DMS 273 (cell line): ENCODE measurements at regions not wholly inside any gene's neighbourhood (a gene's known extent, or its start where the extent isn't known, plus 50 kb on each side); places are given as distances from the start of the nearest gene placed in this dataset.

Experiments used
- DNase-seq: peaks from one replicate; lab custom pipeline; 2025; ENCODE audit not compliant: unreplicated experiment; lab: John Stamatoyannopoulos, UW

DNA sequence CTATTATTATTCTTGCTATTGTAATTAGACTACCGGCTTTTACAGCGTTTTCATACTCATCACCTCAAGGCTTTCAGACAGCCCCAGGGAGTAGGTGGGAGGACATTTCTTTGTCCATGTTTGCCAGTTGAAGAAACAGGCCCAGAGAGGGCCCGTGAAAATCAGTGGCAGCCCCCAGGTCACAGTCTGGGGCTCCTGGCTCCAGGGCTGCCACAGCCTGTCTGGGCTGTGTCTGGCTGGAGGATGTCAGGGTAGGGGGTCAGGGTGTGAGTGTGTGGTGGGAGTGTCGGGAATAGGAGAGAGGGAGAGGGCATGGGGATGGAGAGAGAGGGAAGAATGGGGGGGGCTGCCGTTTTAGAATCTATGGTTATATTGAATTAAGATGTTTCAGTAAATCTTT lies 118.2 kb upstream of the TLE3 start:
- DNase-seq, result no peak

DNA sequence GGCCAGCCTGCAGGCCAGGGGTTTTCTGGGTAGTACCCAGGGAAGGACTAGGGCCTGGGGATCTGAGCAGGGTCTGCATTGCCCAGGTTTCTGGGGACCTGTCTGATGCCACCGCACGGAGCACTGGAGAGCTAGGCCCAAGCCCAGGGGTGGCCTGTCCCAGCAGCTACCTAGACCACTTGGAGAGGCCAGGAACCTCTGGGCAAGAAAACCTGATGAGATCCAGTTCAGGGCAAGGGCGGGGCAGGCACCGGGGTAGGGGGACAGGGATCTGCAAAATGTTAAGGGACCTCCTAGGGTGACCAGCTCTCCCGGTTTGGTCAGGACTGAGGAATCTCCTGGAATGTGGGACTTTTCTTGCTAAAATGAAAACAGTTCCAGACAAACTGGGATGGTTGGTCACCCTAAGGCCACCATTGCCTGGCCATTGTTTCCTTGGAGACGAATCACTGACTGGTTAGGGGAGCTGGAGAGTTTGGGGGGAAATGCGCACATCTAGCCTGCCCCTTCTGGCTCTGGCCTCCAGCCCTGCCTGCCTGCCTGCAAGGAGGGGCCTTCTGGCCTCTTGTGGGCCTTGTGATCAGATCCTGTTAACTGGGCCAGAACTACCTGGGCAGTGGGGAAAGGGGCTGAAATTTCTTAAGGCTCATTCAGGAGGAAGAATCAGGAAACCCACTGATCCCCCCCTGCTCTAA lies 117.4 kb upstream of the TLE3 start:
- DNase-seq, result no peak

DNA sequence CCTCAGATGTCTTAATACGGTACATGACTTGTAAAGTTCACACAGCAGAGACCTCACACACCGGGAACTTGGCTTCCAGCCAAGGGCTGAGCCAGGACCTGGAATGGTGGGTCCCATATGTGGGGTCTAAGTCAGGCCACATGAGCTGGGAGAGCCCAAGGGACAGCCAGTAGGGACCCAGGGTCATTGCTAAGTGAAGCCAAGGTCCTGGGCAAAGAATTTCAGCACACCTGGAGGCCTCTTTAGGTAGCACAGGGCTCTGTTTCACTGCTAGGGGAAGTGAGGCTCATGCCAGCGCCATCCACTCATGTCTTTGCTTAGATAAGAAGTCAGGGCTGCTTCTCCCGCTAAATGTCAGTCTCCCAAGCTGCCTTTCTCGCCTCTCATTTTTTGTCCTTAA lies 116.6 kb upstream of the TLE3 start:
- DNase-seq, result no peak

DNA sequence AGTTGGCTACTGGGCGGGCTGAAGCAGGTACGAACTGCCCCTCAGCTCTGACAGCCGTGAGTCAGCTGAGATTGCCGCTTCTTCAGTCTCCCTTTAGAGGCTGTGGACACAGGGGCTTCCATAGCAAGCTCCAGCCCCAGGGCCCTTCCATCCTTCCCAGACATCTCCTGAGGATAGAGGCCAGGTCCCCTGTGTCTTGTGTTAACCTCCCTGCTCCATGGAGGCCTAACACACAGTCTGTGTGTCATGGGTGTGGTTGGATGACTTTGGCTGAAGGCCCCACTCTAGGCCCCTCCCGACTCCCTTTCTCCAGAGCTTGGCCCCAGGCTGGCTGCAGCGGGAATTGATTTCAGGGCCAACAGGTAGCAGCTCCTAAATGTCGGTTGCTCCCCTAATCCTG lies 116.1 kb upstream of the TLE3 start:
- no peak for DNase-seq

DNA sequence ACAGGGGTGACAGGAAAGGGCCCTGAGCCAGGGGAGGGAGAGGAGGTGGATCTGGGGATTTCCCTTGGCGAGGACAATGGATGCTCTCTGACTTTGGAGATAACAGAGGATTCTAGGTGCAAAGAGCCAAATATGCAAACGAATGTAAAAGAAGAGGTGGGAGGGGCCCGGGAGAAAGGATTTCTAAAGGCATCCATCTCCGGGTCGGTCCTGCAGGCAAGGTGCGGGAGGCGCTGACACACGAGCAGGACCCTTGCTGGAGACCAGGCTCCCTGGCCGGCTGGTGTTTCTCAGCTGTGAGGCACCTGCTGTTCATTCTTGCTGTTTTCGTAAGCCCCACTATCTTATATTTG lies 115.2 kb upstream of the TLE3 start:
- no peak for DNase-seq

DNA sequence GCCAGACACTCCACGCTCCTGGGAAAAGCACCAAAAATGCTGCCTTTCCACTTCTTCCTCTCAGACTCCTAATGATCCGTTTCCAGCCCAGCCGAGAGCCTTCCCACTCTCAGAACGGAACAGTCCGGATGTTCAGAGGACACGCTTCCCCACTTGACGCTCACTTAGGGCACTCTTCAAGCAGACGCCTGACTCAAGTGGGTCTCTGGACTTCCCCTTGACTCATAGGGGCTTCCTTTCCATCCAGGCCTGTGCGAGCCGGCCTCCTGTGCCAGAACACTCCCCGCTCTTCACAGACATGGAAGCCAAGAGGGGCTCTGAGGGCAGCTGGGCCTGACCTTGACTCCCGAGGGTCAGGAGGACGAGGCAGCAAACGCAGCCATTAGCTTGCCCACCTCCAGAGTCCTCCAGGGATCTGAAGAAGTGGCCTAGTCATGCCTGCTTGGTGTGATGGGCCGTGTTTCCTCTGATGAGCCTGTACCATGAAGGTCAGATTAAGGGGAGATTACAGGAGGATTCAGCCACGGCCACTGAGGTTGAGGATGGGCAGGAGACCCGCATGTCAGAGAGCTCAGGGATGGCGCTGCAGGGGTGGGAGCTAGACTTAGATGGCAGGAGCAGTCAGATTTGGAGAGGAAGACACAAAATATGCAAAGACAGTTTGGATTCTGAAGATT lies 114.7 kb upstream of the TLE3 start:
- no peak for DNase-seq

DNA sequence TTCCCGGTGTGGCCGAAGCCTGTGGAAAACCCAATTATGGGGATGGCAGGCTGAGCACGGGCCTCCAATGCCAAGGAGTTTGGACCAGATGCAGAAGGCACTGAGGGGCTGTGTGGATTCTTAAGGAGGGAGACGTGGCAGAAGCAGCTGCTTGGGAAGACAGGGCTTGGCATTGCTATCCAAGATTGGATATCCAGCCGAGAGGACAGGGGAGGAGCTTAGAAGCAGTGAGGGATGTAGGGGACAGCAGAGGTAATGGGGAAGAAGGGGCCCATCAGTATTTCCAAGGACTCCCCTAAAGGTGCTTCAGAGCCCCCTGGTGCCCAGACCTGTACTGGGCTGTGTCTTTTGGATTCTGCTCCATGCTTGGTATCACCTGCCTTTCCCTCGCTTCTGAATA lies 112.8 kb upstream of the TLE3 start:
- no peak for DNase-seq

DNA sequence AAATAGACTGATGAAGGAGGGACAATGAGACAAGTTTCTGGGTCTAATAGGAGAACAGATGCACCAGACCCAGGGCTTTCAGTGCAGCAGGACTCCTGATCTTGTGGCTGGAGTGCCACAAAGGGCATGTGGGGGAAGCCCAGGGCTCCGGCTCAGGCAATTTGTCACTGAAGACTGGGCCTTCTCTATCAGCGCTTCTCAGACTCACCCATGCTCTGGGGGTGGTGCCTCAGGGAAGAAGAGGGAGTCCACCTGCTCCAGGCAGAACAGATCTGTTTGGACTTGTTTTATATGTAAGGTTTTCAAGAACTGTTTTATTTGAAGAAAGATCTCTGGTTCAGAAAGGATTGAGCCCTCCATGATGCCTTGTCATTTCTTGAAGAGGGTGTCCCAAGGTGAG lies 112.4 kb upstream of the TLE3 start:
- no peak for DNase-seq

DNA sequence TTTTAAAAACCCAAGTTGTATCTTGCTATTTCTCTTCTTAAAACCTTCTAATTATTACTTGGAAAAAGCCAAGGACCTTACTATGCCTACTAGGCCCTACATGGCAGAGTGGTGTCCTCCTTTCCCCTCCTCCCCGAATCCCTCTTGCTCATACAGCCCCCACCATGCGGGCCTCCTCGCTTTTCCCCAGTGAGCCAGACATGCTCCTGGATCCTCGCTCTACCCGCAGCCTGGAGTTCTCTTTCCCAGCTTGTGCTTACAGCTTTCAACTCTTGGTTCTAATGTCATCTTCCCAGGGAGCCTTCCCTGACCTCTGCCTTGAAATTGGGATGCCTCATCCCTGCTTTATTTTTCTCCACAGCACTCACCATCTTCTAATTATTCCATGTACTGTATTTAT lies 111.8 kb upstream of the TLE3 start:
- DNase-seq, result no peak

DNA sequence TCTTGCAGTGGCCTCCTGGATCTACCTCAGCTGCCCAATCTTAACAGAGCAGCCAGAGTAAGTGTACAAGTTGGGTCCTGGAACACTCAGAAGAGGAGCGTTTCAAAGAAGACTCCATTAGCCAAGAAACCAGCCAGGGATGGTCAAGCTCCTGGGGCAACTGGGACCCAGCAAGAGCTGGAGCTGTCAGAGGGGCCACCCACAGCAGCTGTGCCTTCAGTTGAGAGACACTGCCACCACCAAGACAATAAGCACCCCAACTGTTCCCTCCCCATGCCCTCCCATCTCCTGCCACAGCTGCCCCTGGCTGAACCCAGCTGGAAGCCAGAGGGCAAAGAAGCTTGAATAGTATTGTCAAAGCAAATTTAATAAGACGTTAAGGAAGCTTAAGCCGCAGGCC lies 110.6 kb upstream of the TLE3 start:
- no peak for DNase-seq

DNA sequence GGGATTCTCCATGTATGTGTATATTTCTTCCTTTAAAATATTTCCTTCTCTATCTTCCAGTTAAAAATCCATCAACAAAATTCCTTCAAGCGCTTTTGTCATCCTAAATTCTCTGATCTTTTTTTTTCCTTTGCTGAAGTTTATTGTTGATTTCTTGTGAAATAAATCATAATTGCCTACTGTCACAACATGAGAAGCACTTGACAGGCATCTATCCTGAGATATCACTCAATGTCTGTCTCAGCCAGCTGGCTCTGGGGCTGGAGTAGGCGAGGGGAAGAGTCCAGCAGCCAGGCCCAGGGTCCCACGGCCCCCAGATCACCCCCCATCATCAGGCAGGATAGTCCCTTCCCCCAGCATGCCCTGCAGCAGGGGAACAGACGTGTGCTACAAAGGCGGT lies 109.0 kb upstream of the TLE3 start:
- no peak for DNase-seq

DNA sequence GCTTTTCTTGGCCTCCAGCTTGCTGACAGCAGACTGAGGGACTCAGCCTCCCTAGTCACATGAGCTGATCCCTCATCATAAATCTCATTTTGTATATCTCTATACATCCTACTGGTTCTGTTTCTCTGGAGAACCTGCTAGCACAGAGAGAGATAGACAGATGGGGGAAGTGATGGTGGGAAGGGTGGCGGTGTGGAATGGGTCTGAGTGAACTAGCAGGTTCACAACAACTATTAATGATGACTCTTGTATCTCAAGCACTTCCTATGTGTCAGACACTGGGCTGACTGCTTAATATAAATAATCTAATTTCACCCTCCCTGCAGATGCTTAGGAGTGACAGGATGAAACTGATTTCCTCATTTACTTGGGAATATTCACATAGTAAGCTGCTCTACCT lies 106.9 kb upstream of the TLE3 start:
- DNase-seq, result no peak

DNA sequence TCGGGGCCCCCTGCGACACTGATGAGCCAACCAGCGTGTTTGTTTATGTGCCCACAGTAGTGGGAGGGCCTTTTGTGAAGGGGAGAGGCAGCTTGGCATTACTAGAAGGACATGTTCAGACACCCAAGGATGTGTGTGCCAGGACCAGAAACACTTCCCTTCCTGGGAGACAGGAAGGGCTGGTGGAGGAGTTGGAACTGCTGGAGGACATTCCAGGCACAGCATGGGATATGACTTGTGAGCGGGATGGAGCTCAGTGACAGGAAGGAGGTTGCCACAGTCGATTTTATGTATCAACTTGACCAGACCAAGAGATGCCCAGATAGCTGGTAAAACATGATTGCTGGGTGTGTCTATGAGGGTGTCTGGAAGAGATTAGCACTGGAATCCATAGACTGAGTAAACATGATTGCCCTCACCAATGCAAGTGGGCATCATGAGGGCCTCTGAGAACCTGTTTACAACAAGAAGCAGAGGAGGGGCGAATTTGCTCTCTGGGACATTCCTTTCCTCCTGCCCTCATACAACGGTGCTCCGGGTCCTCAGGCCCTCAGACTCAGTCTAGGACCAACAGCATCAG lies 106.4 kb upstream of the TLE3 start:
- no peak for DNase-seq

DNA sequence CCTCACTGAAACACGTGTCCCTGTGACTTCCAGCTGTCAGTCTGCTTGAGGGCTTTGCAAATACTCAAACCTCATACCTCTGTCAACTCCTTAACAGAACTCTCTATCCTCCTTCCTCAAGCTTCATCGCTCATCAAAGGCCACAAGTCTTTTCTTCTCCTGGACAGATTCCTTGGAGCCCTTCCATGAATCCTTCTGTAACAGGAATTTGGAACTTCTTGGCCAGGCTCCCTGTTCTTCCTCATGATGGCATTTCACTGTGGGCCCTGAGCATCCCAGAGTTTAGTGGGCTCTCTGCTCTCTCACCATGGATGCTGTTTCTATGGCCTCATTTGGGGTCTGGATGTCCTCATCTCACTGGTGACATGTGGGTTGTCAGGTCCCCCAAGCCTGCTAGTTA lies 105.0 kb upstream of the TLE3 start:
- DNase-seq, result no peak

DNA sequence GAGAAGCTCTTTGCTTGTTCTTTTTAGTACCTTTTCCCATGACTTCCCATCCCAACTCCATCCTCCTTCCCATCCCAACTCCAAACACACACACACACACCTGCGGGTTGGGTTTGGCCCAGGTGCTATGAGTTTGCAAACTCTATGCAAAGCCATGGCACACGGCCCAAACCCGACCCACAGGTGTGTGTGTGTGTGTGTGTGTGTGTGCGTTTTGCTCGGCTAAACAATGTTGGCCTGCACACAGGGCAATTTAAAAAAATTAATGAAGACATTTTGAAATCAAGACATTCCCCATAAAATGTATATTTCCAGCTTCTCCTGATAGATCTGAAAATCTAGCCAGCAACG lies 103.7 kb upstream of the TLE3 start:
- DNase-seq, result no peak

DNA sequence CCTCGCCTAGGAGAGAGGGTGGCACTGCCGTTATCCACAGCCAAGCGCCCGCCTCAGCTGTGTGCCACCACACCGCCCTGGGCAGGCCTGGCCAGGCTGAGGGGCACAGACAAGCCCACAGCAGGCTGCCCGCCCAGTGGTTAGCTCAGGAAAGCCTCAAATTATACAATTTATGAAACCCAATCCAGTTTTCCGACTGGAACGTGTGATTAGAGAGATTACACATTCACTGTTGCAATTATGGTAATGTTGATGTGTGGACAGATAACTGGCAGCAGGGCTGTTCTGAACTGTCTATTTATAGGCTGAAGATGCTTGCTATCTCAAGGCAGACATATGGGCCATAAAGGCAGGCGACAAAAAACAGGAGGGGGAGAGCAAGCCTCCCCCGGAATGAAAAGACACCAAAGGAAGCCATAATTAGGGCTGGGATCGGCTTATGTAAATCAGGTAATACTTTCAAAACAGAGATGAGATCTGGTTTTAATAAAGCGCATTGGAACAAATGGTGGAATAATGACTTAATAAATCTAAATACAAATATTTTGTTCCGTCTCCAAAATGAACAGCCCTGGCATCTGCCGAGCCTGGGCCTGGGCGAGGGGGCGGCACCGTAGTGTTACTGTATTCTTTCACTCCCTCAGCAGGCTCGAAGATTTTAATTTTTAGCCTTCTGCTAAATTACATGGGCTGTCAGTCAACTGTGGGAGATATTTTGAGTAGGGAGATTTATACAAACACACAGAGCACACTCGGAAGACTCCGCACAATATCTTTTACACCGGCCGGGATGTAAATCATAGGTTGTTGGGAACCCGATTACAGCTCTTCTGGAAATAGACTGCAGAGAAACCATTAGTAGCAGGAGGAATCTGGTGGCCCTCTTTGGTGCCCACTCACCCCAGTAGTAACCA lies 103.1 kb upstream of the TLE3 start:
- DNase-seq, result peak; percentile 86

DNA sequence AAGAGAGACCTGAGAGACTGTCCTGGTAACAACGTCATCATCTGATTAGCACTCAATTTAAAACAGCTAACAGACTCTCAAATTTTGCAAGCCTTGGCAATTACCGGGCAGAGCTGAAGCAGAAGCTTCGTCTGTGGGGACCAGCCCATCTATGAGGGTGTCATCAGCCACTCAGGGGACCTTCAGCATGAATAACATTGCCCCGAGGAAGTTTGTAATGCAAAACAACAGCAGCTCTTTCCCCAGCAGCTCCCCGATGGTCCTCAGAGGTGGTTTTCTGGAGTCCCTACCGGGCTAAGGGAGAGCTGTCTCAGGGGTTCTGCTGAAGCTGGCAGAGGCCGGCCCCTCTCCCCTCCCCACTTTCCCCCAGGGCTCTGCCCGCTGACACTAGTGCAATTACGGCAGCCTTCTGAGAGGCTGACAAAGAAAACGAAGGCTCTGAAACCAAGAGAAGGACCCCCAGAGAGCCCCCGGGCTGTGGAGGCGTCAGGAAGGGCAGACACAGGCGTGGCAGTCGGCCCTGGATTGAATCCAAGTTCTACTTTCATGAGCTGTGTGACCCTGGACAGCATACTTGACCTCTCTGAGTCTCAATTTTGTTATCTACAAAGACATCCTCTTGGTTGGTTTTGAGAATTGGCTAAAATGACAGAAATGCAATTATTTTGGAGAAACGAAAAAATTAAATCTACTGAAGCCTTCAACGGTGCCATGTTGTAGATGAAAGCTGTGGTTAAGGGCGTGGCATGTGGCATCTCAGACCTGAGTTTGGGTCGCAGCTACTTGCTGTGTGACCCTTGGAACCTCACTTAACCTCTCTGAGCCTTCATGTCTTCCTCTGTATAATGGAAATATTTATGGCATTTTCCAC lies 102.1 kb upstream of the TLE3 start:
- DNase-seq, result peak; percentile 50

DNA sequence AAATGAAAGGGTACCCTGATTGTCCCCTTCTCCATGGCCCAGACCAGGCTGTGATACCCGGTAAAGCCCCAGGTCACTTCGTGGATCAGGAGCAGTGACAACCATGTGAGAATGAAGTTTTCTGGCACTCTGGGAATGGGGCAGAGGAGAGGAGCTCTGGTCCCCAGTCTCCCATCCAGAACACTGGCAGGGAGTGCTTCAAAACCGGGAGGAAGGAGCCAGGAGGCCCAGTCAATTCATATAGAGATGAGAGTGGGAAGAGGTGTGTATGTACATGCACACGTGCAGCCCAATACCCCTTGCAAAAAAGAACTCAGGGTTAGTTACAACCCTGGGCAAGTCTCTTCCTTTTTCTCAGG lies 101.4 kb upstream of the TLE3 start:
- peak; percentile 20 for DNase-seq

DNA sequence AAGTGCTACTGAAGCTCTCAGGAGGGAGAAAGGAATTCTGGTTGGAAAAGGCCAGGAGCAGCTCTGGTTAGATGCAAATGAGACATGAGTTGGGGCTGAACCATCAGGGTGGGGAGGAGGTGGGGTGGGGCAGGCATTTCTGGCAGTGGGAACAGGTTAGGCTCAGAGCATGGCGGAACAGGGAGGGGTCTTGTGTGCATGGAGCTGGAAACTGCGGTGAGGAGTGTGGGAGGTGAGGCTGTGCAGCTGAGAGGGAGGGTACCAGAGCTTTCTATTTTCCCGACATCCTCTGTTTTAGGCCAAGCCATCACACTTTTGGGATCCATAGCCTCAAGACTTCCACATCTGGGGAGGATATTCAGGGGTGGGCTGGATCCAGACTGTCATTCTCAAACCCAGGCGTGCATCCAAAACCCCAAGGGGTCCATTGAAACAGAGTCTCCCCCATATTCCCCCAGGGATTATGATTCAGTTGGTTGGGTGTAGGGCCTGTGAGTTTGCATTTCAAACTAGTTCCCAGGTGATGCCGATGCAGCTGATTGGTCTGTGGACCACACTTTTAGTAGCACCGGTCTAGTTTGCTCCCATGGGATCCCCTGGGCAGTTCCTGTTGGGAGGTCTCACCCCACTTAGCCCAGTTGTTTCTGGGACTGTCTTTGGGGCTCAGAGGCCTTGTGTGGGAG lies 100.9 kb upstream of the TLE3 start:
- DNase-seq, result no peak

DNA sequence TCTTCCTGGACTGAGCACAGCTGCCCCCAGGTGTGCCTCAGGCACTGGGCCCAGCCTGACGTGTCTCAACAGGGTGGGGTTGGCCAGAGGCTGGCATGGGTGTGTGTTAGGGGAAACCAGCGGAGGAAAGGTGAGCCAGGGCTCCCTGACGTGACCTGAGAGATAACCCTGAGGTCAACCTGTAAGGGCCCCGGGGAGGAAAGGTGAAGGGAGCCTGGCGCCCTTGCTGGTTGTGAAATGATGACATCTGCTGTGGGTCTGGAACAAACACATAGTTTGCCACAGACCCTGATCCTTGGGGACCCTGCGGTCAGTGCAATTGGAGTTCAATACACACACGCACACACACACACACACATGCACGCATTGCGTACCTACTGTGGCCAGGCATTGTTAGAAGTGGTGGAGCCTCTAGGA lies 100.2 kb upstream of the TLE3 start:
- DNase-seq, result no peak
